Peyer's patch (tissue), 4 donors: ENCODE measurements at regions not wholly inside any gene's neighbourhood (a gene's known extent, or its start where the extent isn't known, plus 50 kb on each side); places are given as distances from the start of the nearest gene placed in this dataset.

ENCODE experiments used
- CTCF ChIP-seq, 6 experiments: fragments of 450-650 bp in 4 of 6; fragments of 200-600 bp in 2 of 6; sonication (generic) in 1 of 6; IDR thresholded peaks; one replicate each; pipeline ENCODE4 v1.5.1; 2017 to 2019; ENCODE audit warnings: antibody characterized with exemption in 6 of 6, mild to moderate bottlenecking in 3 of 6, moderate library complexity in 1 of 6
- POLR2A ChIP-seq, 2 donors: fragments of 450-650 bp; IDR thresholded peaks; one replicate each; pipeline ENCODE4 v1.5.1; 2017; ENCODE audit warnings: antibody characterized with exemption in 2 of 2, mild to moderate bottlenecking in 2 of 2, moderate library complexity in 2 of 2

DNA sequence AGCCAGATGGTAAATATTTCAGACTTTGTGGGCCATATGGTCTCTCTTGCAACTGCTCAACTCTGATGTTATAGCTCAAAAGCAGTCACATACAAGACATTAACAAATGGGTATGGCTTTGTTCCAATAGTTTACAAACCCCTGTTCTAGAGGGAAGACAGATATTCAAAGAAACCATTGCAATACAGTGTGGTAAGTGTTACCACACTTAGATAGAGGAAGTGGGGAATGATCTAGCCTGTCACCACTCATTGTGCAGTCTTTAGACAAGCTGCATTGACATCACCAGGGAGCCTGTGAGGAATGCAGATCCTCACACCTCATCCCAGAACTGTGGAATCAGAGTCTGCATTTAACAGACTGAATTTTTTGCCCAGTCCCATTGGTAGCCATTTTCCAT is 80.0 kb upstream of the RGS6 start:
- TF ChIP-seq CTCF (IDR thresholded peaks at IDR 0.05) (no peak), POLR2A (IDR thresholded peaks at IDR 0.05) (no peak)
